Activated CD4-positive, alpha-beta memory T cell treated with anti-CD3 and anti-CD28 coated beads, Interleukin-2, amount 10 ng/mL, durations not matched to agents 7 days and 5 days (primary cell): ENCODE measurements at regions not wholly inside any gene's neighbourhood (a gene's known extent, or its start where the extent isn't known, plus 50 kb on each side); places are given as distances from the start of the nearest gene placed in this dataset.

Experiments used
- CTCF ChIA-PET: fragments of 350-600 bp; sonication (Branson Sonifier 250); formaldehyde crosslinking; loops from one replicate; lab custom pipeline; 2021; ENCODE audit warnings: antibody characterized with exemption, inconsistent platforms; lab: Charles Lee
- POLR2A ChIA-PET: fragments of 350-600 bp; sonication (Branson Sonifier 250); formaldehyde crosslinking; loops from one replicate; lab custom pipeline; 2021; ENCODE audit warnings: antibody characterized with exemption; lab: Charles Lee
- DNase-seq: peaks from one replicate; pipeline ENCODE4 v3.0.0-alpha.2; 2020
- H3K27ac Mint-ChIP-seq: one replicate; pipeline ENCODE4 v1.8.0; 2021; ENCODE audit warnings: mild to moderate bottlenecking, mixed read lengths
- H3K27me3 Mint-ChIP-seq: one replicate; pipeline ENCODE4 v1.8.0; 2021; ENCODE audit warnings: mixed read lengths
- H3K36me3 Mint-ChIP-seq: one replicate; pipeline ENCODE4 v1.8.0; 2021; ENCODE audit warnings: low read depth, mixed read lengths
- H3K4me1 Mint-ChIP-seq: one replicate; pipeline ENCODE4 v1.8.0; 2021; ENCODE audit warnings: mixed read lengths
- H3K4me3 Mint-ChIP-seq: one replicate; pipeline ENCODE4 v1.8.0; 2021; ENCODE audit warnings: mild to moderate bottlenecking, mixed read lengths
- H3K9me3 Mint-ChIP-seq: one replicate; pipeline ENCODE4 v1.8.0; 2021; ENCODE audit warnings: mixed read lengths

- H3K36me3 Mint-ChIP-seq, result no peaks in the 10 kb centered on the region
- CTCF ChIA-PET, result interaction anchor here (1.8 kb wide), 1 partner anchor 416 kb away, joined by 5 read pairs; no protein-coding TSS in a partner anchor
- H3K4me3 Mint-ChIP-seq, result no peak overlapping the region
- H3K9me3 Mint-ChIP-seq, result no peaks in the 10 kb centered on the region
- peaks cover 4% of the 10 kb centered on the region for H3K4me1 Mint-ChIP-seq
- POLR2A ChIA-PET, result interaction anchor here (1.8 kb wide), 1 partner anchor 15 kb away, joined by 4 read pairs; no protein-coding TSS in a partner anchor
- no peak overlapping the region for H3K27ac Mint-ChIP-seq
- peaks cover 12% of the 10 kb centered on the region for H3K27me3 Mint-ChIP-seq
- DNase-seq, result no peak
These were observed 409.6 kb downstream of the GADD45G start for GRCh38 chr9:90014421-90014820.

DNA sequence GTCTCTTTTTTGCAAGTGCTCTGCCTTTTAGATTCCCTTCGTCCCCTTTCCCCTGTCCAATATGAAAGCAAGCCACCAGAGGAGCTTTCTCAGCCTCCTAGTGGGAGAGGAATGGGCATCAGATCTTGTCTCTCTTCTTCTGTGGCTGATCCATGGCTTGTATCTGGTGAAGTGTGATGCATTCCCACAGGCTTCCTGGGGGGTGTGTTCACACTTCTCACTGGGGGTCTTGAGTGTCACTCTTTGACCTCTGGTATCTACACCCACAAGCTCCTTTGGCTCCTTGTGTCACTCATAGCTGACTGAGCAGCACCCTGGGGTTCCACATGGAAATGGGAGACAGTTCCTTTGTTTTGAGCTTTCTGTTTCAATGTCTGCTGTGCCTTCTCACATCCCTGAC, 411.5 kb downstream of the GADD45G start:
- H3K27ac Mint-ChIP-seq, result no peak overlapping the region
- H3K4me1 Mint-ChIP-seq, result peaks cover 4% of the 10 kb centered on the region
- DNase-seq, result no peak
- no peaks in the 10 kb centered on the region for H3K9me3 Mint-ChIP-seq
- no peaks in the 10 kb centered on the region for H3K36me3 Mint-ChIP-seq
- ChIA-PET CTCF (interaction anchor here (1.1 to 1.8 kb wide), 2 partner anchors 14 to 413 kb away, joined by 3 to 4 read pairs; no protein-coding TSS in a partner anchor), POLR2A (no interaction called here)
- peaks cover 12% of the 10 kb centered on the region for H3K27me3 Mint-ChIP-seq
- H3K4me3 Mint-ChIP-seq, result no peak overlapping the region

DNA sequence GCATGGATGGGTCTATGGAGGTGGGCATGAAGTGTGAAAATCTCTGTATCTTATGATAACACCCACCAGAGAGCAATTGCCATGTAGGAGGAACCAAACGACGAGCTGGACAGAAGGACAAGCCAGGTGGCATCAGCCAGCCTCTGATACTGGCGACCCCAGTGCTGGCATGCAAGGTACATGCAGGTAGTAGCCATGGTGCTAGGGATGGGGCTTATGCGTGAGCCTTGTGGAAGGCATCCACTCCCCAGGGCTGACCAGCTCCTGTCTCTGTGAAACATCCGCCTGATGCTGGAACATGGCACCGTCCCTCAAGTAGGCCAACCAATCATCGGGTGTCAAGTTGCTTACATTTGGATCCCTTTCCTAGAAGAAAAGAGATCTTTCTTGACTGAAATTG, 412.9 kb downstream of the GADD45G start:
- H3K4me3 Mint-ChIP-seq, result no peak overlapping the region
- no peaks in the 10 kb centered on the region for H3K36me3 Mint-ChIP-seq
- no peaks in the 10 kb centered on the region for H3K9me3 Mint-ChIP-seq
- peaks cover 4% of the 10 kb centered on the region for H3K4me1 Mint-ChIP-seq
- DNase-seq, result no peak
- H3K27ac Mint-ChIP-seq, result no peak overlapping the region
- ChIA-PET CTCF (interaction anchor here (1.8 kb wide), 1 partner anchor 13 kb away, joined by 4 read pairs; no protein-coding TSS in a partner anchor), POLR2A (no interaction called here)
- peaks cover 13% of the 10 kb centered on the region for H3K27me3 Mint-ChIP-seq

GRCh38 chr9:90018688-90019087, 413.9 kb downstream of the GADD45G start:
- Mint-ChIP-seq H3K27ac (no peak overlapping the region), H3K4me1 (peaks cover 4% of the 10 kb centered on the region), H3K9me3 (no peaks in the 10 kb centered on the region), H3K36me3 (no peaks in the 10 kb centered on the region), H3K4me3 (no peak overlapping the region), H3K27me3 (peaks cover 14% of the 10 kb centered on the region)
- no peak for DNase-seq
- ChIA-PET CTCF (no interaction called here), POLR2A (no interaction called here)

DNA sequence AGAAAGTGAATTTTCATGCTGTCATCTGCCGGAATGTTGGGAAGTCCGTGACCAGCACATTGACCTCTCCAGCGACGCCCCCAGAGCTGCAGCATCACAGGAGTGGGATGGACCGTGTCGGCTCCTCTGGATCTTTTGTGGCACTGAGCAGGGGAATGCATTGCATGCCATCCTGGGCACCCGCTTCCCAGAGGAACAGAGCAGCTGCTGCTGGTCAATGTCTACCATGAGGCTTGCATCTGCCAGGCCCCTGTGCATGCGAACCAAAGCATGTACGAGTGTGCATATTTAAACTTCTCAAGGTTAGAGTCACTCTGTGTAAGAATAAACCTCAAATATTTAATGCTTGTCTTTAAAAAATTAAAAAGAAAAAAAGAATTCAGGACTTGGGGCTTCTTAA, 414.8 kb downstream of the GADD45G start:
- Mint-ChIP-seq H3K4me1 (peaks cover 4% of the 10 kb centered on the region), H3K4me3 (no peak overlapping the region), H3K27me3 (peaks cover 12% of the 10 kb centered on the region), H3K9me3 (no peaks in the 10 kb centered on the region), H3K36me3 (no peaks in the 10 kb centered on the region), H3K27ac (no peak overlapping the region)
- no peak for DNase-seq
- POLR2A ChIA-PET, result no interaction called here
- CTCF ChIA-PET, result no interaction called here

DNA sequence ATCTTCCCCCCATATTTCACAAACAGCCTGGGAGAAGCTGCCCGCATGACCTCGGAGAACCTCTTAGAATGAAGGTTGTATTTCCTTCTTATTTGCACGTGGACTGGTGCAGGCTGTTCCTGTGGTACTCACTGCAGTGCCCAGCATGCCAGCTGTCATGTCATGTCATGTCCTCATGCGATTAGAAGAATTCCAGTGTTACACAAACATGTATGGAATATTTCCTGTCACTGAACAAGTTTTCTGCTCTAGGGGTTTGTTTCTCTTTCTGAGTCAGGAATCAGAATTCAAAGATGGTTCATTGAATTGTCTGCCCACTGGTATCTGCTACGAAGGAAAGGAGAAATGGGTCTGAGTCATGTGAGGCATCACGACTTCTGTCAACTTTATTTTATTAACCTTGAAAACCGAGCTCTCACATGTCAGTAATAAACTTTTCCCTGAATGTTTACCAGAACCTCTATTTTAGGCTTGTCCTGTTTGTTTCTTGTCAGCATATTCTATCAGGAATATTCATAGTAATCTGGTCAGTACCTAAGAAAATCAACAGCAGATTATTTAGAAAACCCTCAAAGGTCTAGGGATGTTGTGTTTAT, 415.6 kb downstream of the GADD45G start:
- Mint-ChIP-seq H3K9me3 (no peaks in the 10 kb centered on the region), H3K4me1 (peaks cover 4% of the 10 kb centered on the region), H3K27ac (no peak overlapping the region), H3K36me3 (no peaks in the 10 kb centered on the region), H3K4me3 (no peak overlapping the region), H3K27me3 (peaks cover 12% of the 10 kb centered on the region)
- ChIA-PET POLR2A (no interaction called here), CTCF (no interaction called here)
- no peak for DNase-seq

DNA sequence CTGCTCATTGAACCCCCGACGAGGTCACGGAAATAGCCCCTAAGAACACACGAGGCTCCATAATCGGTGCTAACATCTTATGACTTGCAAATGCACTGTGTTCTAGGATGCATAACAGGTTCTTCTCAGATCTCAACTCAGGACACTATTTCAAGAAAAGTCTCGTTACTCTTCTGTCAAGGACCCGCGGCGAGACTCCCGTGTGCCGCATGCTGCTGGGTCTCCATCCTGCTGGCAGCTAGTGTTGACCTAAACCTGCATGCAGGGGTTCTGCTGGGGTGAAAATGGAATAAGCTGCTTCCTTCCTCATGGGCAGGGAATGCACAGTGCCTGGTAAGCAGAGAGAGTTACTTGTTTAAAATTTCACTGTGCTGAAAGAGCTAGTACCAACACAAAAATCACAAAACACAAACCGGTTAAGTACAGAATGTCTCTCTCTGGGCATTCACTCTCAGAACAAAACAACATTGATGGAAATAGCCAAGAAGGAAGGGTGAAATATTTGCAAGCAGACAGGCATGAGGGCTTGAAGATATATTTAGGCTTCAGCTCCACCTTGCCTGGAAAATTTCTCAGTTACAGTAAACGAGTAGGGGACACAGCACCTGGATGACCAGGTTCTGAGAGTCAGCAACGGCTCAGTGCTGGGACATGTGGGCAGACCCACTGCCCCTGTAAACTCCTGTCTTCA, 416.5 kb downstream of the GADD45G start:
- Mint-ChIP-seq H3K9me3 (no peaks in the 10 kb centered on the region), H3K27ac (no peak overlapping the region), H3K4me1 (peaks cover 4% of the 10 kb centered on the region), H3K36me3 (no peaks in the 10 kb centered on the region), H3K4me3 (no peak overlapping the region), H3K27me3 (peaks cover 9% of the 10 kb centered on the region)
- ChIA-PET POLR2A (no interaction called here), CTCF (no interaction called here)
- DNase-seq, result no peak

DNA sequence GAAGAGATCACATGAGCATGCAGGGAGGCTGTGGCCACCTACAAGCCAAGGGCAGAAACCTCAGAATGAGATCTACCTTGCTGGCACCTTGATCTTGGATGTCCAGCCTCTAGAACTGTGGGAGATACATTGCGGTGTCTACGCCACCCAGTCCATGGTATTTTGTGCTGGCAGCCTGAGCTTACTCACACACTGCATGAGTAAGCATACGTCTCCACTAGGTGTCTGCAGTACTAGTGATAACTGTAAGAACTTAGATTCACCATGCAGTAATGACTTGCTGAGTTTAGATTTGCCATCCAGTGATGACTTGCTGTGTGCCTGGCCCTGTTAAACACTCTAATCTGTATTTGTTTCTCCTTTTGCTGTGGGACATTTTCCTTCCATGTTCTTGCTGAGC, 417.7 kb downstream of the GADD45G start:
- no peak overlapping the region for H3K27ac Mint-ChIP-seq
- H3K9me3 Mint-ChIP-seq, result no peaks in the 10 kb centered on the region
- peaks cover 4% of the 10 kb centered on the region for H3K4me1 Mint-ChIP-seq
- ChIA-PET CTCF (no interaction called here), POLR2A (no interaction called here)
- DNase-seq, result no peak
- H3K36me3 Mint-ChIP-seq, result no peaks in the 10 kb centered on the region
- peaks cover 11% of the 10 kb centered on the region for H3K27me3 Mint-ChIP-seq
- no peak overlapping the region for H3K4me3 Mint-ChIP-seq

GRCh38 chr9:90023861-90024260, 419.0 kb downstream of the GADD45G start:
- no peak for DNase-seq
- Mint-ChIP-seq H3K4me1 (no peaks in the 10 kb centered on the region), H3K36me3 (no peaks in the 10 kb centered on the region), H3K9me3 (no peaks in the 10 kb centered on the region), H3K27me3 (peaks cover 20% of the 10 kb centered on the region), H3K27ac (no peak overlapping the region), H3K4me3 (no peak overlapping the region)
- CTCF ChIA-PET, result interaction anchor here (1.1 to 1.2 kb wide), 2 partner anchors 78 to 430 kb away, joined by 3 read pairs; no protein-coding TSS in a partner anchor
- POLR2A ChIA-PET, result no interaction called here

DNA sequence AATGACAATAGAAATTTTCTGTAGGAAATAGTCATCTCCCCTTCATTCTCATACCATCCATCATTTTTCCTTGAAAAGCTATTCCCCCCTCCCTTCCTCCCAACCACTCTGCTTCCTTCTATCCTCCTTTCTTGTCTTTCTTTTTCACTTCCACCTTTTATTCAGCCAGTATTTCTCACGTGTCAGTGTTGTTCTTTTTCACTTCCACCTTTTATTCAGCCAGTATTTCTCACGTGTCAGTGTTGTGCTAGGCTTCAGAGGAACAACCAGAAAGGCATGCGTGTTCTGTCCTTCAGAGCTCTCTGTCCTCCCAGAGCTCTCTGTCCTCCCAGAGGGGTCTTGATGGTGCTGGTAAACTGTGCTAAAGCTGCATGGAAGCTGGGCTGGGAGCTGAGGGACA, 419.6 kb downstream of the GADD45G start:
- no peak overlapping the region for H3K27ac Mint-ChIP-seq
- DNase-seq, result no peak
- CTCF ChIA-PET, result interaction anchor here (1.1 kb wide), 1 partner anchor 430 kb away, joined by 3 read pairs; no protein-coding TSS in a partner anchor
- no peaks in the 10 kb centered on the region for H3K36me3 Mint-ChIP-seq
- no peaks in the 10 kb centered on the region for H3K9me3 Mint-ChIP-seq
- H3K27me3 Mint-ChIP-seq, result peaks cover 21% of the 10 kb centered on the region
- H3K4me3 Mint-ChIP-seq, result no peak overlapping the region
- POLR2A ChIA-PET, result no interaction called here
- no peaks in the 10 kb centered on the region for H3K4me1 Mint-ChIP-seq

DNA sequence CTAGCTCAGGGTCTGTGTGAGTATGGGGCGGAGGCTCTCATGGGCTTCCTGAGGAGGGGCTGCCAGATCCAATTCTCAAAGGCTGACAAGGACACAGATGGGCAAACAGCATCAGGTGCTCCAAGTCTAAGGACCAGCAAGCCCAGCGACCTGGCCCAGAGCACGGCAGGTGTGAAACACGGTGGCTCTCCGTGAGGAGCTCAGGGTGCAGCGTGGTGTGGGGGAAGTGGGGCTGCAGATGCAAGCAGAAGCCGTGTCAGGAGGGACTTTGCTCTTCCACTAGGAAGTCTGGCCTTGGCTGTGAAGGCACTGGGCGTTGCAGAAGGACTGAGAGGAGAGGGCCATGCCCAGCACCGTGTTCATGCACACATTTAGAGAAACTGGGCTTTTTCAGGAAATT, 420.0 kb downstream of the GADD45G start:
- Mint-ChIP-seq H3K9me3 (no peaks in the 10 kb centered on the region), H3K27me3 (peaks cover 21% of the 10 kb centered on the region), H3K27ac (no peak overlapping the region), H3K4me3 (no peak overlapping the region), H3K4me1 (no peaks in the 10 kb centered on the region), H3K36me3 (no peaks in the 10 kb centered on the region)
- POLR2A ChIA-PET, result no interaction called here
- no peak for DNase-seq
- CTCF ChIA-PET, result interaction anchor here (1.1 kb wide), 1 partner anchor 431 kb away, joined by 3 read pairs; no protein-coding TSS in a partner anchor

- Mint-ChIP-seq H3K4me3 (no peak overlapping the region), H3K4me1 (no peaks in the 10 kb centered on the region), H3K36me3 (no peaks in the 10 kb centered on the region), H3K9me3 (no peaks in the 10 kb centered on the region), H3K27me3 (peaks cover 18% of the 10 kb centered on the region), H3K27ac (no peak overlapping the region)
- ChIA-PET CTCF (no interaction called here), POLR2A (no interaction called here)
- DNase-seq, result no peak
These were observed 421.0 kb downstream of the GADD45G start for GRCh38 chr9:90025816-90026215.

DNA sequence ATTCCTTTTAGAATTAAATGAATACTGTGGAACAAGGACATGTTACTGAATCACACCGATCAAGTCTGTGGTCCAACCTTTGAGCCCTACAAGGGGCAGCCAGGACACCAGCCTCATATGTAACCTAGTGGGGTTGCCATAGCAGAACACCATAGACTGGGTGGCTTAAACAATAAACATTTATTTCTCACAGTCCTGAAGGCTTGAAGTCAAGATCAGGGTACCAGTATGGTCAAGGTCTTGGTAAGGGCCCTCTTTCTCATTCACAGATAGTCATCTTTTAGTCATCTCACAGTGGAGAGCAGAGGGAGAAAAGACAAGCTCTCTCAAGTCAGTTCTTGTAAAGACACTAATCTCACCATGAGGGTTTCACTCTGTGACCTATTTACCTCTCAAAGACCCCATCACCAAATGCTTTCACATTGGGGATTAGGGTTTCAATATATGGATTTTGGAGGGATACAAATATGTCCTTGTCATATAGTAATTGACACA, 422.5 kb downstream of the GADD45G start:
- Mint-ChIP-seq H3K36me3 (no peaks in the 10 kb centered on the region), H3K4me1 (no peaks in the 10 kb centered on the region), H3K4me3 (no peak overlapping the region), H3K27me3 (peaks cover 17% of the 10 kb centered on the region), H3K27ac (no peak overlapping the region), H3K9me3 (no peaks in the 10 kb centered on the region)
- no peak for DNase-seq
- POLR2A ChIA-PET, result no interaction called here
- CTCF ChIA-PET, result no interaction called here
